Keratinocyte (primary cell): ENCODE measurements at regions not wholly inside any gene's neighbourhood (a gene's known extent, or its start where the extent isn't known, plus 50 kb on each side); places are given as distances from the start of the nearest gene placed in this dataset.

ENCODE experiments used
- DNase-seq: peaks from one replicate; pipeline ENCODE4 v3.0.0-alpha.2; 2011; ENCODE audit warnings: low read depth, missing footprints, low spot score
- FAIRE-seq: peaks from 2 replicates; lab custom pipeline; 2011; peaks lifted over from hg19 to GRCh38; lab: Jason Lieb, UNC
- H2AFZ ChIP-seq: 2 replicates; pipeline ENCODE4 v1.6.0; 2012; ENCODE audit warnings: low read length, control low read depth, inconsistent platforms; ENCODE audit not compliant: control insufficient read depth
- H3K27ac ChIP-seq: 2 replicates; pipeline ENCODE4 v1.5.1; 2011; ENCODE audit warnings: low read length; ENCODE audit not compliant: control insufficient read depth, insufficient read depth
- H3K27me3 ChIP-seq: 3 replicates; pipeline ENCODE4 v1.6.0; 2011; ENCODE audit warnings: low read length; ENCODE audit not compliant: control insufficient read depth, insufficient read depth; ENCODE audit errors: extremely low read depth
- H3K36me3 ChIP-seq, 2 experiments: 2 replicates in 1 of 2; 3 replicates in 1 of 2; pipeline ENCODE4 v1.5.1; 2011; ENCODE audit warnings: low read length in 2 of 2, mild to moderate bottlenecking in 1 of 2; ENCODE audit not compliant: control insufficient read depth in 2 of 2, insufficient read depth in 2 of 2; ENCODE audit errors: extremely low read depth in 1 of 2
- H3K4me1 ChIP-seq: 3 replicates; pipeline ENCODE4 v1.5.1; 2011; ENCODE audit warnings: low read length; ENCODE audit not compliant: control insufficient read depth, insufficient read depth; ENCODE audit errors: extremely low read depth
- H3K4me2 ChIP-seq: 3 replicates; pipeline ENCODE4 v1.6.0; 2011; ENCODE audit warnings: low read depth, low read length; ENCODE audit not compliant: control insufficient read depth, insufficient read depth; ENCODE audit errors: extremely low read depth
- H3K4me3 ChIP-seq, 3 experiments: fragments of 200-600 bp in 1 of 3; sonication (generic) in 1 of 3; 2 replicates in 2 of 3; 3 replicates in 1 of 3; pipeline ENCODE4 v1.5.1; 2011 to 2016; ENCODE audit warnings: low read length in 3 of 3, mild to moderate bottlenecking in 3 of 3, control low read depth in 2 of 3, inconsistent platforms in 1 of 3, low read depth in 1 of 3, mixed read lengths in 1 of 3, mixed run types in 1 of 3, moderate library complexity in 1 of 3; ENCODE audit not compliant: control insufficient read depth in 2 of 3, insufficient read depth in 2 of 3; ENCODE audit errors: extremely low read depth in 1 of 3
- H3K79me2 ChIP-seq: 2 replicates; pipeline ENCODE4 v1.6.0; 2012; ENCODE audit warnings: low read length; ENCODE audit not compliant: control insufficient read depth, insufficient read depth
- H3K9ac ChIP-seq: 3 replicates; pipeline ENCODE4 v1.6.0; 2011; ENCODE audit warnings: low read length; ENCODE audit not compliant: control insufficient read depth, insufficient read depth; ENCODE audit errors: extremely low read depth
- H3K9me1 ChIP-seq: 3 replicates; pipeline ENCODE4 v1.6.0; 2011; ENCODE audit warnings: low read length; ENCODE audit not compliant: control insufficient read depth, insufficient read depth; ENCODE audit errors: extremely low read depth
- H3K9me3 ChIP-seq: 2 replicates; pipeline ENCODE4 v1.5.1; 2012; ENCODE audit warnings: low read depth, low read length; ENCODE audit not compliant: control insufficient read depth
- H4K20me1 ChIP-seq: 3 replicates; pipeline ENCODE4 v1.6.0; 2011; ENCODE audit warnings: low read length; ENCODE audit not compliant: control insufficient read depth, insufficient read depth; ENCODE audit errors: extremely low read depth
- EZH2 ChIP-seq: IDR thresholded peaks from one replicate; pipeline ENCODE4 v1.6.1; 2012; ENCODE audit warnings: inconsistent platforms, mild to moderate bottlenecking, low read length, moderate library complexity
- dilution Hi-C: fragments of 300-500 bp; cut with MboI; formaldehyde crosslinking; loops from one replicate; pipeline ENCODE4 v1.7.0; 2020; ENCODE audit warnings: low sequenced_read_pairs; ENCODE audit not compliant: extremely low pct_ligation_motif_present
- TF ChIP-seq, protein P1 (sequence below), 3 experiments: IDR thresholded peaks in 1 of 3; conservative IDR thresholded peaks in 1 of 3; optimal IDR thresholded peaks in 1 of 3; 2 replicates in 2 of 3; 3 replicates in 1 of 3; pipeline versions ENCODE3 to v1.5.1; 2011; ENCODE audit warnings: low read length in 3 of 3, mild to moderate bottlenecking in 3 of 3, moderate library complexity in 2 of 3, control low read depth in 1 of 3, inconsistent platforms in 1 of 3; ENCODE audit not compliant: insufficient read depth in 2 of 3; ENCODE audit errors: extremely low read depth in 1 of 3

DNA sequence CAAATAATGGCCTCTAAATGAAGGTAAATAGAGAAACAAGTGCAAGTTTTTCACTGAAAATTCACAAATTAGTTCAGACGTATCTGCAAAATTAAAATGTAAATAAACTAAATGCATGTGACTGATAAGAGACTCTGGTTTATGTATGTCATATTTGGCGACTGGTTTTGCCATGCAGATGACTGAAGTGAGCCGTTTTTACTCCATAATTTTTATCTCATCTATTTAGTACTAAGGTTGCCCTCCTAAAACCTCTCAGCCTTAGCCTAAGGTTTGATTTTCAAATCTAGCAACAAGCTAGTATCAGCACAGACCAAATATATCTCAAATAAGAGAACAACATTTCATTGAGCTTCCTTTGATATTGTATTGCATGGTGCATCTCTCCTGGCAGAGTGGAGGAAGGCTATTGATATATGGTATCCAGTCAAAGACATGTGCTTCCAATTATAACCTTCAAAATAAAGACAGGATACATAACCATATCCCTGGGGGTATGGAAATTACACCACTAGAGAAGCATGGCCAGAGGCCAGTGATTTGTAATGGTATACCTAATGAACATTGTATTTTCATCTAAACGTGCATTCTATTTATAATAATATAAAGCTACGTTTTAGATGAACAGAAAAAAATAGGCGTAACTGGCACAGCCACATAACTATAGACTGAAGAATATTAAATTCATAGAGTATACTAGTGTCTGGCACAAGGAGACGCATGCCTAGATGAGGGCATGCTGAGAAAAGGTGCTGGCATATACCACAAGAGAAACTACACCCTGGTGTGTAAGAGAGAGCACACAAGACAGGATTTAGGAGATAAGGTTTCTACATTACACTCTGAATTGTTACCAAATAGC is 392.6 kb upstream of the INTU start:
- FAIRE-seq, result no peak

DNA sequence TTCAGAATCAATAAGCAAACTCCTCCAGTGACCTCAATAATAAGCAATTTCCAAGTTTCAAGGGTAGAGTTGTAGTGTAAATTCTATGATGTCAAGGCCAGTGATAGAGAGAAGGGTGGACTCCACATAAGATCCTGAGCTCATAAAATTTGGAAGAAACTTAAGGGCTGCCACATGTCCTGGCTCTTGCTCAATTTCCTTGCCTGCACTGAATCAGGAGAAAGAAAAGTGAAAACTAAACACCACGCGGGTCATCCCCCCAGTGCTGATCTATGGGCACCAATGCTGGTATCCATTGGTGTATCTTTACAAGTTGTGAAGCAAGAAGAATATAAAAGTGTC is 392.0 kb upstream of the INTU start:
- FAIRE-seq (no peak), DNase-seq (no peak)
- no peaks in the 10 kb centered on the region for H4K20me1 ChIP-seq
- no peak overlapping the region for H2AFZ ChIP-seq
- dilution Hi-C loops, result no loop called here
- H3K4me1 ChIP-seq, result no peaks in the 10 kb centered on the region
- H3K9ac ChIP-seq, result no peak overlapping the region
- H3K4me3 ChIP-seq, result no peak overlapping the region
- no peaks in the 10 kb centered on the region for H3K9me3 ChIP-seq
- H3K36me3 ChIP-seq, result no peaks in the 10 kb centered on the region
- no peaks in the 10 kb centered on the region for H3K27me3 ChIP-seq
- H3K9me1 ChIP-seq, result no peaks in the 10 kb centered on the region
- H3K27ac ChIP-seq, result no peak overlapping the region
- H3K4me2 ChIP-seq, result no peak overlapping the region
- TF ChIP-seq, protein P1, sequence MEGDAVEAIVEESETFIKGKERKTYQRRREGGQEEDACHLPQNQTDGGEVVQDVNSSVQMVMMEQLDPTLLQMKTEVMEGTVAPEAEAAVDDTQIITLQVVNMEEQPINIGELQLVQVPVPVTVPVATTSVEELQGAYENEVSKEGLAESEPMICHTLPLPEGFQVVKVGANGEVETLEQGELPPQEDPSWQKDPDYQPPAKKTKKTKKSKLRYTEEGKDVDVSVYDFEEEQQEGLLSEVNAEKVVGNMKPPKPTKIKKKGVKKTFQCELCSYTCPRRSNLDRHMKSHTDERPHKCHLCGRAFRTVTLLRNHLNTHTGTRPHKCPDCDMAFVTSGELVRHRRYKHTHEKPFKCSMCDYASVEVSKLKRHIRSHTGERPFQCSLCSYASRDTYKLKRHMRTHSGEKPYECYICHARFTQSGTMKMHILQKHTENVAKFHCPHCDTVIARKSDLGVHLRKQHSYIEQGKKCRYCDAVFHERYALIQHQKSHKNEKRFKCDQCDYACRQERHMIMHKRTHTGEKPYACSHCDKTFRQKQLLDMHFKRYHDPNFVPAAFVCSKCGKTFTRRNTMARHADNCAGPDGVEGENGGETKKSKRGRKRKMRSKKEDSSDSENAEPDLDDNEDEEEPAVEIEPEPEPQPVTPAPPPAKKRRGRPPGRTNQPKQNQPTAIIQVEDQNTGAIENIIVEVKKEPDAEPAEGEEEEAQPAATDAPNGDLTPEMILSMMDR (optimal IDR thresholded peaks at IDR 0.05 in 1 of 3, IDR thresholded peaks at IDR 0.05 in 1 of 3, conservative IDR thresholded peaks at IDR 0.05 in 1 of 3; ENCODE audit: extremely low read depth in 1 of 3, insufficient read depth in 2 of 3, low read length in 3 of 3), result no peak
- TF ChIP-seq EZH2, result no peak
- no peaks in the 10 kb centered on the region for H3K79me2 ChIP-seq

More for the DNA sequence above, 392.6 kb upstream of the INTU start:
- H3K79me2 ChIP-seq, result no peaks in the 10 kb centered on the region
- no peaks in the 10 kb centered on the region for H3K9me1 ChIP-seq
- H3K27me3 ChIP-seq, result no peaks in the 10 kb centered on the region
- no peak for DNase-seq
- no peaks in the 10 kb centered on the region for H3K4me1 ChIP-seq
- H3K36me3 ChIP-seq, result no peaks in the 10 kb centered on the region
- H3K9me3 ChIP-seq, result no peaks in the 10 kb centered on the region
- no peak overlapping the region for H3K4me3 ChIP-seq
- H3K27ac ChIP-seq, result no peak overlapping the region
- dilution Hi-C loops, result no loop called here
- no peak overlapping the region for H3K9ac ChIP-seq
- no peaks in the 10 kb centered on the region for H4K20me1 ChIP-seq
- no peak overlapping the region for H3K4me2 ChIP-seq
- TF ChIP-seq, protein P1 (optimal IDR thresholded peaks at IDR 0.05 in 1 of 3, IDR thresholded peaks at IDR 0.05 in 1 of 3, conservative IDR thresholded peaks at IDR 0.05 in 1 of 3; ENCODE audit: extremely low read depth in 1 of 3, insufficient read depth in 2 of 3, low read length in 3 of 3), result no peak
- TF ChIP-seq EZH2, result no peak
- H2AFZ ChIP-seq, result no peak overlapping the region
